GM13977 (cell line): ENCODE measurements at regions not wholly inside any gene's neighbourhood (a gene's known extent, or its start where the extent isn't known, plus 50 kb on each side); places are given as distances from the start of the nearest gene placed in this dataset.

ENCODE experiments used
- DNase-seq: peaks from one replicate; pipeline ENCODE4 v3.0.0; 2012; ENCODE audit warnings: low spot score
- CTCF ChIP-seq: IDR thresholded peaks from 2 replicates; pipeline ENCODE4 v1.5.1; 2012; ENCODE audit warnings: mild to moderate bottlenecking, control low read depth; ENCODE audit not compliant: insufficient read depth; ENCODE audit errors: extremely low read depth, missing control alignments
- in situ Hi-C: fragments of 300-500 bp; cut with MboI; formaldehyde crosslinking; loops from one replicate; pipeline ENCODE4 v1.12.0; 2022; ENCODE audit warnings: low sequenced_read_pairs, low pct_unique_long_range_greater_than_20kb, mixed read lengths, inconsistent platforms; ENCODE audit not compliant: unreplicated experiment

GRCh38 chr3:162348912-162349311 is 852.3 kb downstream of the OTOL1 start:
- no peak for TF ChIP-seq CTCF
- no peak for DNase-seq
- in situ Hi-C loops, result no loop called here

- no peak for DNase-seq
- no peak for TF ChIP-seq CTCF
- in situ Hi-C loops, result no loop called here
These were observed 856.8 kb downstream of the OTOL1 start for GRCh38 chr3:162353414-162353813.

GRCh38 chr3:162354356-162354755 is 857.7 kb downstream of the OTOL1 start:
- in situ Hi-C loops, result no loop called here
- no peak for TF ChIP-seq CTCF
- DNase-seq, result no peak

GRCh38 chr3:162365066-162365719 is 868.6 kb downstream of the OTOL1 start:
- DNase-seq, result no peak
- in situ Hi-C loops, result no loop called here

GRCh38 chr3:162366166-162366766 is 869.7 kb downstream of the OTOL1 start:
- in situ Hi-C loops, result no loop called here
- DNase-seq, result no peak
- no peak for TF ChIP-seq CTCF

More at GRCh38 chr3:162365066-162365719, 868.6 kb downstream of the OTOL1 start:
- TF ChIP-seq CTCF, result no peak

GRCh38 chr3:162367429-162368260 is 871.0 kb downstream of the OTOL1 start:
- in situ Hi-C loops, result no loop called here
- no peak for DNase-seq
- TF ChIP-seq CTCF, result no peak
